ENCODE measurements at regions not wholly inside any gene's neighbourhood (a gene's known extent, or its start where the extent isn't known, plus 50 kb on each side); places are given as distances from the start of the nearest gene placed in this dataset.

- H4K5ac ChIP-seq (ENCODE audit: low read depth, low read length), result no peak overlapping the region
- H3K9me3 ChIP-seq (ENCODE audit: control insufficient read depth, insufficient read depth, low read length), result peaks cover 6% of the 10 kb centered on the region
- intact Hi-C loops (cut with micrococcal nuclease) (no loop called here), dilution Hi-C loops (cut with HindIII; ENCODE audit: low sequenced_read_pairs, unreplicated experiment) (no loop called here), in situ Hi-C loops (cut with MboI; ENCODE audit: low sequenced_read_pairs) (no loop called here)
- no peak overlapping the region for H3K4me3 ChIP-seq (ENCODE audit: insufficient read depth, low read depth, low read length)
- no peak overlapping the region for H3K4ac ChIP-seq (ENCODE audit: low read depth, low read length)
- WGBS, 2 experiments (ENCODE audit: extremely low coverage in 2 of 2, insufficient read length in 1 of 2), result no CpG with 5 or more reads among the region's 4 CpGs
- no peak overlapping the region for H3K27ac ChIP-seq (ENCODE audit: insufficient read depth, low read length)
- H2AFZ ChIP-seq (replicated peaks; ENCODE audit: low read length, poor library complexity), result no peak overlapping the region
- H2AK5ac ChIP-seq (ENCODE audit: low read depth, low read length), result no peak overlapping the region
- no peak overlapping the region for H4K8ac ChIP-seq (ENCODE audit: low read depth in 2 of 2, low read length in 2 of 2)
- H2BK5ac ChIP-seq (ENCODE audit: low read depth, low read length, poor library complexity, severe bottlenecking), result no peak overlapping the region
- H3K79me1 ChIP-seq (ENCODE audit: low read depth in 1 of 2, low read length in 2 of 2), result no peaks in the 10 kb centered on the region
- no peaks in the 10 kb centered on the region for H4K20me1 ChIP-seq (ENCODE audit: insufficient read depth, low read length)
- H2BK20ac ChIP-seq (ENCODE audit: low read depth, low read length), result no peak overlapping the region
- H3K9ac ChIP-seq (ENCODE audit: low read depth, low read length), result no peak overlapping the region
- no peak overlapping the region for H3K14ac ChIP-seq (replicated peaks; ENCODE audit: low read depth, low read length)
- H3K9me1 ChIP-seq (ENCODE audit: insufficient read depth, low read length), result no peaks in the 10 kb centered on the region
- ChIA-PET POLR2A (ENCODE audit: unreplicated experiment) (no interaction called here), CTCF (no interaction called here)
- no peak for DNase-seq
- no peak overlapping the region for H3K18ac ChIP-seq (ENCODE audit: low read depth, low read length)
- no peaks in the 10 kb centered on the region for H3K36me3 ChIP-seq (ENCODE audit: control insufficient read depth, insufficient read depth, low read length)
- no peak overlapping the region for H3K56ac ChIP-seq (ENCODE audit: extremely low read depth, insufficient read depth, low read length)
- H4K91ac ChIP-seq (ENCODE audit: insufficient read depth, low read depth, low read length), result no peak overlapping the region
- ATAC-seq (ENCODE audit: low read depth), result no peak
- H2AK9ac ChIP-seq (replicated peaks; ENCODE audit: low read depth, low read length, poor library complexity), result no peak overlapping the region
- TF ChIP-seq POLR2A (IDR thresholded peaks at IDR 0.05; ENCODE audit: low read depth, low read length) (no peak), RAD21 (IDR thresholded peaks at IDR 0.05; ENCODE audit: low read length) (no peak), SMC3 (IDR thresholded peaks at IDR 0.05; ENCODE audit: low read depth, low read length) (no peak), CEBPB (IDR thresholded peaks at IDR 0.05; ENCODE audit: low read depth, low read length) (no peak), MAZ (IDR thresholded peaks at IDR 0.05; ENCODE audit: borderline replicate concordance, low read depth, low read length) (no peak), MXI1 (IDR thresholded peaks at IDR 0.05; ENCODE audit: borderline replicate concordance, low read depth, low read length) (no peak), USF2 (IDR thresholded peaks at IDR 0.05; ENCODE audit: low read depth, low read length) (no peak), MAFK (IDR thresholded peaks at IDR 0.05; ENCODE audit: low read depth, low read length) (no peak), FOS (IDR thresholded peaks at IDR 0.05; ENCODE audit: low read depth, low read length) (no peak), RFX5 (IDR thresholded peaks at IDR 0.05; ENCODE audit: low read depth, low read length) (no peak), RCOR1 (IDR thresholded peaks at IDR 0.05; ENCODE audit: insufficient replicate concordance, low read length) (no peak), CTCF (conservative IDR thresholded peaks at IDR 0.05; ENCODE audit: low read depth, low read length) (no peak)
- H3K4me2 ChIP-seq (ENCODE audit: low read depth, low read length), result no peak overlapping the region
- H3K23ac ChIP-seq (ENCODE audit: low read depth, low read length), result no peak overlapping the region
- BruUV-seq (replicated peaks), result no TSS peak
- no peaks in the 10 kb centered on the region for H3K27me3 ChIP-seq (ENCODE audit: control insufficient read depth, insufficient read depth, low read length)
- no peak overlapping the region for H2BK120ac ChIP-seq (ENCODE audit: low read depth, low read length)
- H2BK15ac ChIP-seq (ENCODE audit: low read depth, low read length), result no peak overlapping the region
- no peaks in the 10 kb centered on the region for H3K4me1 ChIP-seq (ENCODE audit: control insufficient read depth, insufficient read depth, low read length)
Observed at GRCh38 chr10:111875725-111876124, 307.8 kb downstream of the GPAM start.
